ENCODE measurements at regions not wholly inside any gene's neighbourhood (a gene's known extent, or its start where the extent isn't known, plus 50 kb on each side); places are given as distances from the start of the nearest gene placed in this dataset.

DNA sequence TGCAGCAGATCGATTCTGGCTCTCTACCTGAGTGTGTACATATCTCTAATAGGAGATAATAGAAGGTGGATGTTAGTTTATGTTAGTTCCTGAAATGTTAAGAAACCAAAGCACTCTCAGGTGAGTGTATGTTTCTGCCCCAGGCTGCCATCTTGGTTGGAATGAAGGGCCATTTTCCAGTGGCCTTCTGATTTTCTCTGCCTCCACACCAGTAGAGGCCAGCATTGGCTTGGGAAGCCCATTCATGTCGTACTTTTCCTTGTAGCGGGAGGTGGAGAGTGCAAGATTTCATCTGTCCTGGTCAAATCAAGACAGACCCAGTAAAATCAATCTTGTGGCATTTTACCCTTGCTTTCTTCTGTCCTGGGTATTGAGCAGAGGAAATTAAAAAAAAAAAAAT is 91.0 kb downstream of the GAS1 start:
- Histone ChIP-seq H2AFZ (ENCODE audit: low read depth, low read length) (no peak overlapping the region), H3K9me3 (ENCODE audit: low read length) (no peaks in the 10 kb centered on the region), H3K36me3 (ENCODE audit: insufficient read depth, low read length) (no peaks in the 10 kb centered on the region), H3K79me2 (replicated peaks; ENCODE audit: insufficient read depth, low read length) (no peaks in the 10 kb centered on the region), H4K20me1 (ENCODE audit: insufficient read depth) (no peaks in the 10 kb centered on the region), H3K9ac (ENCODE audit: low read length) (no peak overlapping the region), H3K27ac (ENCODE audit: low read length) (peak overlapping the region; percentile 60), H3K4me2 (ENCODE audit: low read length) (no peak overlapping the region), H3K9me2 (ENCODE audit: insufficient read depth, low read length) (no peaks in the 10 kb centered on the region), H3F3A (ENCODE audit: insufficient read depth, low read length, poor library complexity, severe bottlenecking) (no peaks in the 10 kb centered on the region), H3K4me3 (ENCODE audit: low read length) (no peak overlapping the region), H3K27me3 (ENCODE audit: insufficient read depth, low read depth, low read length) (no peaks in the 10 kb centered on the region)
- no peak for TF ChIP-seq TAF1 (IDR thresholded peaks at IDR 0.05; ENCODE audit: low read depth)
- no peak for TF ChIP-seq EZH2 (IDR thresholded peaks at IDR 0.05; ENCODE audit: borderline replicate concordance, insufficient read depth, low read length, poor library complexity, severe bottlenecking)
- TF ChIP-seq MXI1 (conservative IDR thresholded peaks at IDR 0.05; ENCODE audit: poor library complexity, severe bottlenecking), result no peak
- TF ChIP-seq, protein P1, sequence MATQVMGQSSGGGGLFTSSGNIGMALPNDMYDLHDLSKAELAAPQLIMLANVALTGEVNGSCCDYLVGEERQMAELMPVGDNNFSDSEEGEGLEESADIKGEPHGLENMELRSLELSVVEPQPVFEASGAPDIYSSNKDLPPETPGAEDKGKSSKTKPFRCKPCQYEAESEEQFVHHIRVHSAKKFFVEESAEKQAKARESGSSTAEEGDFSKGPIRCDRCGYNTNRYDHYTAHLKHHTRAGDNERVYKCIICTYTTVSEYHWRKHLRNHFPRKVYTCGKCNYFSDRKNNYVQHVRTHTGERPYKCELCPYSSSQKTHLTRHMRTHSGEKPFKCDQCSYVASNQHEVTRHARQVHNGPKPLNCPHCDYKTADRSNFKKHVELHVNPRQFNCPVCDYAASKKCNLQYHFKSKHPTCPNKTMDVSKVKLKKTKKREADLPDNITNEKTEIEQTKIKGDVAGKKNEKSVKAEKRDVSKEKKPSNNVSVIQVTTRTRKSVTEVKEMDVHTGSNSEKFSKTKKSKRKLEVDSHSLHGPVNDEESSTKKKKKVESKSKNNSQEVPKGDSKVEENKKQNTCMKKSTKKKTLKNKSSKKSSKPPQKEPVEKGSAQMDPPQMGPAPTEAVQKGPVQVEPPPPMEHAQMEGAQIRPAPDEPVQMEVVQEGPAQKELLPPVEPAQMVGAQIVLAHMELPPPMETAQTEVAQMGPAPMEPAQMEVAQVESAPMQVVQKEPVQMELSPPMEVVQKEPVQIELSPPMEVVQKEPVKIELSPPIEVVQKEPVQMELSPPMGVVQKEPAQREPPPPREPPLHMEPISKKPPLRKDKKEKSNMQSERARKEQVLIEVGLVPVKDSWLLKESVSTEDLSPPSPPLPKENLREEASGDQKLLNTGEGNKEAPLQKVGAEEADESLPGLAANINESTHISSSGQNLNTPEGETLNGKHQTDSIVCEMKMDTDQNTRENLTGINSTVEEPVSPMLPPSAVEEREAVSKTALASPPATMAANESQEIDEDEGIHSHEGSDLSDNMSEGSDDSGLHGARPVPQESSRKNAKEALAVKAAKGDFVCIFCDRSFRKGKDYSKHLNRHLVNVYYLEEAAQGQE (IDR thresholded peaks at IDR 0.05; ENCODE audit: borderline replicate concordance), result no peak
- TF ChIP-seq, protein P2, sequence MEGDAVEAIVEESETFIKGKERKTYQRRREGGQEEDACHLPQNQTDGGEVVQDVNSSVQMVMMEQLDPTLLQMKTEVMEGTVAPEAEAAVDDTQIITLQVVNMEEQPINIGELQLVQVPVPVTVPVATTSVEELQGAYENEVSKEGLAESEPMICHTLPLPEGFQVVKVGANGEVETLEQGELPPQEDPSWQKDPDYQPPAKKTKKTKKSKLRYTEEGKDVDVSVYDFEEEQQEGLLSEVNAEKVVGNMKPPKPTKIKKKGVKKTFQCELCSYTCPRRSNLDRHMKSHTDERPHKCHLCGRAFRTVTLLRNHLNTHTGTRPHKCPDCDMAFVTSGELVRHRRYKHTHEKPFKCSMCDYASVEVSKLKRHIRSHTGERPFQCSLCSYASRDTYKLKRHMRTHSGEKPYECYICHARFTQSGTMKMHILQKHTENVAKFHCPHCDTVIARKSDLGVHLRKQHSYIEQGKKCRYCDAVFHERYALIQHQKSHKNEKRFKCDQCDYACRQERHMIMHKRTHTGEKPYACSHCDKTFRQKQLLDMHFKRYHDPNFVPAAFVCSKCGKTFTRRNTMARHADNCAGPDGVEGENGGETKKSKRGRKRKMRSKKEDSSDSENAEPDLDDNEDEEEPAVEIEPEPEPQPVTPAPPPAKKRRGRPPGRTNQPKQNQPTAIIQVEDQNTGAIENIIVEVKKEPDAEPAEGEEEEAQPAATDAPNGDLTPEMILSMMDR (IDR thresholded peaks at IDR 0.05; ENCODE audit: poor library complexity, severe bottlenecking), result no peak
- no peak for TF ChIP-seq POLR2AphosphoS5 (IDR thresholded peaks at IDR 0.05)
- TF ChIP-seq SMC3 (conservative IDR thresholded peaks at IDR 0.05; ENCODE audit: poor library complexity), result no peak
- TF ChIP-seq RAD21 (conservative IDR thresholded peaks at IDR 0.05), result no peak
- no peak for TF ChIP-seq EP300 (conservative IDR thresholded peaks at IDR 0.05; ENCODE audit: poor library complexity, severe bottlenecking)

DNA sequence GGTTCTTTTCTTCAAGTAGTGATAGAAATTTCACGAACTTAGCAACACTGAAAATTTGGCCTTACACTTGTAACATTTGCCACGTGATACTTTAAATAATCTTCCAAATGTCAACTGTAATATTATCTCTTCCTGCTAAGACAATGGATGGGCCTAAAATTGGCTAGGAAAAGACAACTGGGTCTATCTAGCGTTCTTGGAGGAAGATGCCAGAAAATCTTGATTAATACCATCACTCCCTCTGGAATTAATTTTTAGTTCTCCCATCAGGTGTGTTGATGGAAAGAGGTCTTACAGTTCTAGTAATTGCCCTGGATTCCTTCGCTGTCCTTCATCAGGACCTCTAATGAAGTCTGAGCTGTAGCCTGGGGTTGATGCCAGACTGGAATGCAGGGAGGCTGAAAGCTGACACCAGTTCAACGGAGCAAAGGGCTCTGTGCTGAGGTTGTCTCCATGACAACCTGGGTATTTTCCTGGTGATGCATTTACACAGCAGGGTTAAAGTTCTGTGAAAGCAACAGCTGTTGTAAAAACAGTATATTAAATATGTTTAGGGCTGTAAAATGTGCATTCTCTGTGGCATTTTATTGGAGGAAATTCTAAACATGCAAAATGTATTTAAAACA is 92.3 kb downstream of the GAS1 start:
- H4K20me1 ChIP-seq (ENCODE audit: insufficient read depth), result no peaks in the 10 kb centered on the region
- H3K4me3 ChIP-seq (ENCODE audit: low read length), result peak overlapping the region; percentile 42
- H3K79me2 ChIP-seq (replicated peaks; ENCODE audit: insufficient read depth, low read length), result no peaks in the 10 kb centered on the region
- H3K27me3 ChIP-seq (ENCODE audit: insufficient read depth, low read depth, low read length), result no peaks in the 10 kb centered on the region
- no peak overlapping the region for H2AFZ ChIP-seq (ENCODE audit: low read depth, low read length)
- H3F3A ChIP-seq (ENCODE audit: insufficient read depth, low read length, poor library complexity, severe bottlenecking), result no peaks in the 10 kb centered on the region
- peak overlapping the region; percentile 60 for H3K27ac ChIP-seq (ENCODE audit: low read length)
- H3K36me3 ChIP-seq (ENCODE audit: insufficient read depth, low read length), result no peaks in the 10 kb centered on the region
- H3K9me2 ChIP-seq (ENCODE audit: insufficient read depth, low read length), result no peaks in the 10 kb centered on the region
- TF ChIP-seq EP300 (conservative IDR thresholded peaks at IDR 0.05; ENCODE audit: poor library complexity, severe bottlenecking) (peak; percentile 66), RAD21 (conservative IDR thresholded peaks at IDR 0.05) (peak; percentile 35), POLR2AphosphoS5 (IDR thresholded peaks at IDR 0.05) (peak; percentile 36)
- TF ChIP-seq, protein P2 (IDR thresholded peaks at IDR 0.05; ENCODE audit: poor library complexity, severe bottlenecking), result no peak
- H3K9me3 ChIP-seq (ENCODE audit: low read length), result no peaks in the 10 kb centered on the region
- H3K9ac ChIP-seq (ENCODE audit: low read length), result no peak overlapping the region
- H3K4me2 ChIP-seq (ENCODE audit: low read length), result peak overlapping the region; percentile 66

Data from neural cell (in vitro differentiated cells).